ENCODE measurements at regions not wholly inside any gene's neighbourhood (a gene's known extent, or its start where the extent isn't known, plus 50 kb on each side); places are given as distances from the start of the nearest gene placed in this dataset.

GRCh38 chr4:93994175-93994994, 165.8 kb downstream of the ATOH1 start:
- intact Hi-C loops (cut with DNase I) = no loop called here
- no peak for TF ChIP-seq CTCF (IDR thresholded peaks at IDR 0.05)

GRCh38 chr4:93996895-93997294, 168.3 kb downstream of the ATOH1 start:
- Histone ChIP-seq H3K27ac (no peak overlapping the region), H3K36me3 (no peaks in the 10 kb centered on the region), H3K4me1 (no peaks in the 10 kb centered on the region), H3K27me3 (no peaks in the 10 kb centered on the region), H3K4me3 (no peak overlapping the region), H3K9me3 (peaks cover 0 to 5% (median 0%) of the 10 kb centered on the region in 11 donors)
- DNase-seq = no peak
- intact Hi-C loops (cut with DNase I) = no loop called here
- ATAC-seq = no peak
- 70 to 72% methylated on average over 1 of the region's 1 CpG for WGBS, 2 donors
- no peak for TF ChIP-seq CTCF (IDR thresholded peaks at IDR 0.05)

More at GRCh38 chr4:93994175-93994994, 165.8 kb downstream of the ATOH1 start:
- Histone ChIP-seq H3K27ac (no peak overlapping the region), H3K27me3 (no peaks in the 10 kb centered on the region), H3K9me3 (no peaks in the 10 kb centered on the region), H3K4me3 (no peak overlapping the region), H3K4me1 (no peaks in the 10 kb centered on the region), H3K36me3 (no peaks in the 10 kb centered on the region)
- 88 to 90% methylated on average over 5 of the region's 5 CpGs for WGBS, 2 donors
- ATAC-seq (no peak), DNase-seq (no peak)

- Histone ChIP-seq H3K9me3 (peaks cover 0 to 6% (median 0%) of the 10 kb centered on the region in 11 donors), H3K36me3 (no peaks in the 10 kb centered on the region), H3K27me3 (no peaks in the 10 kb centered on the region), H3K27ac (no peak overlapping the region), H3K4me3 (no peak overlapping the region), H3K4me1 (no peaks in the 10 kb centered on the region)
- DNase-seq = no peak
- 44 to 63% methylated on average over 1 of the region's 1 CpG for WGBS, 2 donors
- ATAC-seq = no peak
- no peak for TF ChIP-seq CTCF (IDR thresholded peaks at IDR 0.05)
- intact Hi-C loops (cut with DNase I) = no loop called here
Measured at GRCh38 chr4:94000559-94000958, 172.0 kb downstream of the ATOH1 start.

- 83 to 92% methylated on average over 1 of the region's 1 CpG for WGBS, 2 donors
- Histone ChIP-seq H3K4me1 (peaks cover 0 to 5% (median 0%) of the 10 kb centered on the region in 9 donors), H3K9me3 (peaks cover 0 to 6% (median 0%) of the 10 kb centered on the region in 11 donors), H3K27me3 (no peaks in the 10 kb centered on the region), H3K27ac (no peak overlapping the region), H3K4me3 (no peak overlapping the region), H3K36me3 (no peaks in the 10 kb centered on the region)
- ATAC-seq (peak in 3 of 8 donors; percentile 80 to 94 (median 86)), DNase-seq (no peak)
- no peak for TF ChIP-seq CTCF (IDR thresholded peaks at IDR 0.05)
- intact Hi-C loops (cut with DNase I) = no loop called here
Measured at GRCh38 chr4:94006932-94007331, 178.4 kb downstream of the ATOH1 start.
